Heart right ventricle (tissue), 16 donors: ENCODE measurements at regions not wholly inside any gene's neighbourhood (a gene's known extent, or its start where the extent isn't known, plus 50 kb on each side); places are given as distances from the start of the nearest gene placed in this dataset.

Experiments used
- ATAC-seq, 8 donors: fragments of 200-7000 bp; cut with Tn5 transposase; one replicate each; pipeline ENCODE4 v1.9.1; 2020; ENCODE audit warnings: mild to moderate bottlenecking in 8 of 8, moderate library complexity in 8 of 8, moderate number of reproducible peaks in 1 of 8
- DNase-seq, 2 donors: peaks; one replicate each; pipeline ENCODE4 v3.0.0-alpha.2; 2020
- H3K27ac ChIP-seq, 10 donors: fragments of 200-600 bp; sonication (generic) in 2 of 10; one replicate each; pipeline versions ENCODE4 v1.5.0 to v1.8.0; 2020 to 2022; ENCODE audit warnings: mild to moderate bottlenecking in 3 of 10
- H3K27me3 ChIP-seq, 7 donors: fragments of 200-600 bp; one replicate each; pipeline ENCODE4 v1.8.0; 2021 to 2022; ENCODE audit warnings: mild to moderate bottlenecking in 2 of 7
- H3K36me3 ChIP-seq, 9 donors: fragments of 200-600 bp; sonication (generic) in 1 of 9; one replicate each; pipeline versions ENCODE4 v1.5.0 to v1.8.0; 2020 to 2022; ENCODE audit warnings: mild to moderate bottlenecking in 2 of 9
- H3K4me1 ChIP-seq, 9 donors: fragments of 200-600 bp; sonication (generic) in 1 of 9; one replicate each; pipeline versions ENCODE4 v1.5.0 to v1.8.0; 2020 to 2022; ENCODE audit warnings: mild to moderate bottlenecking in 4 of 9
- H3K4me3 ChIP-seq, 10 donors: fragments of 200-600 bp; sonication (generic) in 2 of 10; one replicate each; pipeline versions ENCODE4 v1.5.0 to v1.8.0; 2020 to 2022; ENCODE audit warnings: mild to moderate bottlenecking in 7 of 10, moderate library complexity in 2 of 10
- H3K9me3 ChIP-seq, 11 donors: fragments of 200-600 bp in 10 of 11; sonication (generic) in 2 of 11; one replicate each; pipeline versions ENCODE4 v1.5.0 to v1.8.0; 2013 to 2022; ENCODE audit warnings: mild to moderate bottlenecking in 2 of 11, control low read depth in 1 of 11, moderate library complexity in 1 of 11
- CTCF ChIP-seq, 9 donors: fragments of 200-600 bp; sonication (generic) in 2 of 9; IDR thresholded peaks; one replicate each; pipeline versions ENCODE4 v1.5.0 to v1.8.0; 2021 to 2022; ENCODE audit warnings: antibody characterized with exemption in 9 of 9, mild to moderate bottlenecking in 5 of 9, moderate library complexity in 1 of 9
- WGBS, 2 donors: extraction: QIAGEN DNeasy Blood & Tissue Kit; methylation state at CpG; one replicate each; pipeline ENCODE4 v1.1.7; 2013; ENCODE audit warnings: inconsistent platforms in 1 of 2; 5-methylcytosine and 5-hydroxymethylcytosine counted together
- intact Hi-C, 10 donors: fragments of 100-400 bp; cut with DNase I; formaldehyde crosslinking; loops; one replicate each; pipeline versions ENCODE4 v1.11.1 to v1.14.2; 2022
- donor health status: Arrhythmogenic right ventricular cardiomyopathy.
- donor health status: ischemic (EF 13 %, LVEDD 7.1; RV severe dilation, severe dysfunction).
- donor health status: healthy with polysubstance abuse.
- donor health status: DM: no; HTN: yes; CAD: no.
- donor health status: DM: no; HTN: no; CAD: no.
- donor health status: ischemic (EF 25% LVEDD 6.9; RV normal size, moderate dysfunction).
- donor health status: ischemic (EF 25% LVEDD 5.7; RV mildly dilated, moderate dysfunction).
- donor health status: healthy.
- donor health status: DM: yes; HTN: yes; CAD: no.
- donor health status: Ischemic cardiomyopathy.
- donor health status: ischemic (EF 35%, LVEDD 5.7; RV mildly dilated, moderate dysfunction).
- donor health status: nonischemic (EF 11% LVEDD 7.7; RV severe dilation, severe dysfunction).
- donor health status: DM: yes; HTN: yes; CAD: no.
- donor health status: PGD.
- donor health status: ischemic (EF 29% LVEDD 5.4; RV normal size, mild dysfunction).
- donor health status: nonischemic (EF 23%, LVEDD 6.1; RV moderate dilation, normal function).

DNA sequence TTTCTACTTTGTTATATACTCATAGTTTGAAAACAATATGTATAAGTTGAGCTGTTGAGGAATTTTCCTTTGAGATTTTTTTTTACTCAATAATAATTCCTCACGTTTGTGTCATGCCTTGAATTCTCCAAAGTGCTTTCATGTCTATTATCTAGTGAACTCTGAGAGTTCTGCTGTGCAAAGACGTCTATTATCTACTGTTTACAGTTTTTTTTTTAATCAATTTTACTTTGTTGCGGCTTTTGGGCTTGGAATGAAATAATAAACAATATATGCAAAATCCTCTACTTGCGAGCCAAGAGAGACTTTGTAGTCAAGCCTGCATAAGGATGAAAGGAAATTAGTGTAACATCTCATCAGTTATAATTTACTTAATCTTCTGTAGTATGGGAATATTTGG is 107.2 kb upstream of the FRMD6 start:
- Histone ChIP-seq H3K27me3 (no peaks in the 10 kb centered on the region), H3K27ac (no peak overlapping the region), H3K4me3 (no peak overlapping the region), H3K4me1 (peaks cover 0 to 17% (median 3%) of the 10 kb centered on the region in 9 donors), H3K36me3 (no peaks in the 10 kb centered on the region), H3K9me3 (no peaks in the 10 kb centered on the region)
- no peak for ATAC-seq
- no peak for TF ChIP-seq CTCF (IDR thresholded peaks at IDR 0.05)
- DNase-seq: no peak
- WGBS, 2 donors: 76 to 78% methylated on average over 4 of the region's 4 CpGs
- intact Hi-C loops: no loop called here

- DNase-seq (no peak), ATAC-seq (no peak)
- Histone ChIP-seq H3K4me1 (peaks cover 0 to 17% (median 3%) of the 10 kb centered on the region in 9 donors), H3K9me3 (no peaks in the 10 kb centered on the region), H3K4me3 (no peak overlapping the region), H3K27me3 (no peaks in the 10 kb centered on the region), H3K36me3 (no peaks in the 10 kb centered on the region), H3K27ac (no peak overlapping the region)
- TF ChIP-seq CTCF (IDR thresholded peaks at IDR 0.05): no peak
- intact Hi-C loops: no loop called here
- WGBS, 2 donors: 83 to 85% methylated on average over 3 of the region's 3 CpGs
Observed at GRCh38 chr14:51544901-51545300, 106.8 kb upstream of the FRMD6 start.

DNA sequence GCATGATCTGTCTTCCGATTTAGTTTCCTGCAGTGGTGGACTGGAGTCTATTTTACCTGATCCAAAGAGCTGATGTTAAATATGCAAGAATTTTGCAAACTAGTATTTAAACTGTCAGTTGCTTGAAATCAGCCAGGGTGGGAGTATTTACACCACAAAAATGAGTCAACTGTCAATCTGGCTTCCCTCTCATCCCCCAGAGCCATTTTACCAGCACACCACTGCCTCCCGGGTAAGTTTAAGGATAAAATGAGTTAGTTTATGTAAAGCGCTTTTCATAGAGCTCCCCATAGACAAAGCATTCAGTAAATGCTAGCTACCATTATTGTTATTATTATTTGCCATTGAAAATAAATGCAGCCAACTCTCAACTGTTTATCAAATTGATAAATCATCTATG is 106.3 kb upstream of the FRMD6 start:
- no peaks in the 10 kb centered on the region for H3K36me3 ChIP-seq
- H3K9me3 ChIP-seq: no peaks in the 10 kb centered on the region
- TF ChIP-seq CTCF (IDR thresholded peaks at IDR 0.05): no peak
- H3K27ac ChIP-seq: no peak overlapping the region
- 84 to 88% methylated on average over 3 of the region's 3 CpGs for WGBS, 2 donors
- ATAC-seq (no peak), DNase-seq (no peak)
- intact Hi-C loops: no loop called here
- no peaks in the 10 kb centered on the region for H3K27me3 ChIP-seq
- no peak overlapping the region for H3K4me3 ChIP-seq
- peaks cover 0 to 17% (median 3%) of the 10 kb centered on the region in 9 donors for H3K4me1 ChIP-seq

DNA sequence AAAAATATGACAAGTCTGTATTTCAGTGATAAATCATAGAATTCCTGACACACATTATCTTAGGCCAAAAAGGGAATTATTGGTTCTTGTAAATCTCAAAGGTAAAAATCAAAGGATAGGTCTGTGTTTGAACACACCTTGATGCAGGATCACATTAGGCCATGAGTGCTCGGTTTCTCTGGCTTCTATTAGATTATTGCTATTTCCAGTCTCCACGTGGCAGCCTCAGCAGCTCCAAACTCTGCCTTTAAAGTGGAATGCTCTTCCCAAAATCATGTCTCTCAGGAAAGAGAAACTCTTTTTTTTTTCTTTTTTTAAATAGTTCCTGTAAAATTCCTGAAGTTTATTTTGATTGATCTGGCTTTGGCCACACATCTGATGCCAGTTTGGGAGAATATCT is 105.6 kb upstream of the FRMD6 start:
- no peaks in the 10 kb centered on the region for H3K36me3 ChIP-seq
- TF ChIP-seq CTCF (IDR thresholded peaks at IDR 0.05): no peak
- H3K4me3 ChIP-seq: no peak overlapping the region
- no peaks in the 10 kb centered on the region for H3K27me3 ChIP-seq
- WGBS, 2 donors: 39 to 44% methylated on average over 2 of the region's 2 CpGs
- no peak overlapping the region for H3K27ac ChIP-seq
- no peak for DNase-seq
- no peaks in the 10 kb centered on the region for H3K9me3 ChIP-seq
- intact Hi-C loops: no loop called here
- peaks cover 0 to 17% (median 3%) of the 10 kb centered on the region in 9 donors for H3K4me1 ChIP-seq
- ATAC-seq: no peak
